WERI-Rb-1 (cell line): ENCODE measurements at regions not wholly inside any gene's neighbourhood (a gene's known extent, or its start where the extent isn't known, plus 50 kb on each side); places are given as distances from the start of the nearest gene placed in this dataset.
"Not testable (repeated sequence)": the region's sequence is repeated elsewhere in the genome, so short reads cannot be mapped to it uniquely, and the experiment has no call there.

Experiments
- DNase-seq: peaks from one replicate; pipeline ENCODE4 v3.0.0-alpha.2; 2020
- H3K27ac ChIP-seq: fragments of 250-450 bp; sonication (Bioruptor Pico); 2 replicates; pipeline ENCODE4 v1.5.1; 2020; ENCODE audit warnings: mild to moderate bottlenecking, moderate library complexity
- H3K27me3 ChIP-seq: fragments of 250-450 bp; sonication (Bioruptor Pico); 2 replicates; pipeline ENCODE4 v1.5.1; 2021; ENCODE audit warnings: mild to moderate bottlenecking, low read depth, moderate library complexity; ENCODE audit not compliant: insufficient read depth, severe bottlenecking
- H3K36me3 ChIP-seq: fragments of 250-450 bp; sonication (Bioruptor Pico); 2 replicates; pipeline ENCODE4 v1.5.1; 2020; ENCODE audit warnings: mild to moderate bottlenecking, moderate library complexity
- H3K4me3 ChIP-seq: 2 replicates; pipeline ENCODE4 v1.5.1; 2011; ENCODE audit warnings: low read depth, mild to moderate bottlenecking, control low read depth, low read length
- H3K9me3 ChIP-seq: fragments of 250-450 bp; sonication (Bioruptor Pico); 2 replicates; pipeline ENCODE4 v1.5.1; 2021; ENCODE audit warnings: mild to moderate bottlenecking, moderate library complexity; ENCODE audit not compliant: severe bottlenecking
- TF ChIP-seq, protein P1 (sequence below): IDR thresholded peaks from 2 replicates; pipeline ENCODE4 v1.5.1; 2011; ENCODE audit warnings: low read depth, mild to moderate bottlenecking, control low read depth, inconsistent platforms, low read length

DNA sequence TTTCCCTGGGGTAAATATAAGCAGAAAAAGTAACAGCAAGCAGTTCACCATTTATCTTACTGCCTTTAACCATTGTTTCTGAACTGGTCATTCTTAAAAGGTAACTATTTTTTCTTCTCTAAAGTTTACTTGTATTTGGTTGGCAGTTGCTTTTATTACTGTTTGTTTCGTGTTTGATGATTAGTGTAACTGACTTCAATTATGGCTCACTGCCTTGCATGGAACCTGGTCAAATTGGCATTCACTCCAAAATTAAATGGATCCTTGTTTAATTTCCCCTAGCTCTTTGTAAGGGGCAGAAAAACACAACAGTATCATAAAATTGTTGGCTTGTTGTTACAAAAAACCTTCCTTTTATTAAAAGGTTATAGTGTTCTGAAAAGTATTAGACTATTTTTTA, 1723.9 kb upstream of the CDH6 start:
- Histone ChIP-seq H3K4me3 (no peak overlapping the region), H3K27me3 (no peaks in the 10 kb centered on the region), H3K27ac (no peak overlapping the region), H3K36me3 (no peaks in the 10 kb centered on the region), H3K9me3 (no peaks in the 10 kb centered on the region)
- no peak for DNase-seq
- TF ChIP-seq, protein P1, sequence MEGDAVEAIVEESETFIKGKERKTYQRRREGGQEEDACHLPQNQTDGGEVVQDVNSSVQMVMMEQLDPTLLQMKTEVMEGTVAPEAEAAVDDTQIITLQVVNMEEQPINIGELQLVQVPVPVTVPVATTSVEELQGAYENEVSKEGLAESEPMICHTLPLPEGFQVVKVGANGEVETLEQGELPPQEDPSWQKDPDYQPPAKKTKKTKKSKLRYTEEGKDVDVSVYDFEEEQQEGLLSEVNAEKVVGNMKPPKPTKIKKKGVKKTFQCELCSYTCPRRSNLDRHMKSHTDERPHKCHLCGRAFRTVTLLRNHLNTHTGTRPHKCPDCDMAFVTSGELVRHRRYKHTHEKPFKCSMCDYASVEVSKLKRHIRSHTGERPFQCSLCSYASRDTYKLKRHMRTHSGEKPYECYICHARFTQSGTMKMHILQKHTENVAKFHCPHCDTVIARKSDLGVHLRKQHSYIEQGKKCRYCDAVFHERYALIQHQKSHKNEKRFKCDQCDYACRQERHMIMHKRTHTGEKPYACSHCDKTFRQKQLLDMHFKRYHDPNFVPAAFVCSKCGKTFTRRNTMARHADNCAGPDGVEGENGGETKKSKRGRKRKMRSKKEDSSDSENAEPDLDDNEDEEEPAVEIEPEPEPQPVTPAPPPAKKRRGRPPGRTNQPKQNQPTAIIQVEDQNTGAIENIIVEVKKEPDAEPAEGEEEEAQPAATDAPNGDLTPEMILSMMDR: no peak

DNA sequence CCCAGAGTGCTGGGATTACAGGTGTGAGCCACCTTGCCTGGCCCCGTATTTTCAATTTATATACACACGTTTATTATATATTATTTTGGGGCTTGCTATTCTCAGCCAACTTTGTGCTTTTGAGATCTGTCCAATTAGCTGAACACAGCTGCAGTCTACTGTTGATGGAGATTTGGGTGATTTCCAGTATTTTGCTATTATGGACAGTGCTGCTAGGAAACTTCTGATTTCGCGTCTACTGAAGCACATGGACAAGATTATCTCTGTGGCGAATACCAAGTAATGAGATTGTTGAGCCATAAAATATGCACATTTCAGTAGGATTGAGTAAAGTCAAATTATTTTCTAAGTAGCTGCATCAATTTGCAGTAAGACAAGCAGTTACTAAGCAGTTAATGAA, 1731.2 kb upstream of the CDH6 start:
- H3K36me3 ChIP-seq: no peaks in the 10 kb centered on the region
- DNase-seq: no peak
- no peak overlapping the region for H3K27ac ChIP-seq
- H3K4me3 ChIP-seq: no peak overlapping the region
- TF ChIP-seq, protein P1: no peak
- H3K9me3 ChIP-seq: no peaks in the 10 kb centered on the region
- no peaks in the 10 kb centered on the region for H3K27me3 ChIP-seq

DNA sequence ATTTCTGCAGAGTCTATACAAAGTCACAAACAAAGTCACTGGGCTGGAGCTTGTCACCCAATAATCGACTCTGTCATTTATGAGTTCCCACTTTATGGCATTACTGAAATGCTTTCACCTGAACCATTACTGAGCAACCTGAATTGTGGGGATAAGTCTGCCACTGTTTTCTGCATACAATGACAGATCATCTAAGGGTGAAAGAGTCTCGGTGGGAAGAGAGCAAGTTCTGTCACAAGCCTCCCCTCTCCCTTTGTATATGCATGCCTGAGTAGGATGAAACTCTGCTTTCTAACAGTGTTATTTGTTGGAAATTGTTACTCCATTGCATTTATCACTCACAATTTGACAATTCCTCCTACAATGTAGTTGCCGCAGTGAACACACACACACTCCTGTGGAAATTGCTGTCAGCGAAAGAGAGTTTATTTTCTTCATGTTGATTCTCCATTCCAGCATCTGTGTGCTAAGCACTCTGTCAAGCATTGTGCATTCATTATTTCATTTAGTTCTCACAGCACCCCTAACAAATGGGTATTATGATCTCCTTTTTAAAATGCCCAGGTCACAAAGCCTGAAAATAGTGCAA, 1732.4 kb upstream of the CDH6 start:
- no peaks in the 10 kb centered on the region for H3K9me3 ChIP-seq
- no peaks in the 10 kb centered on the region for H3K36me3 ChIP-seq
- DNase-seq: no peak
- TF ChIP-seq, protein P1: no peak
- H3K27me3 ChIP-seq: no peaks in the 10 kb centered on the region
- H3K27ac ChIP-seq: no peak overlapping the region
- H3K4me3 ChIP-seq: no peak overlapping the region

DNA sequence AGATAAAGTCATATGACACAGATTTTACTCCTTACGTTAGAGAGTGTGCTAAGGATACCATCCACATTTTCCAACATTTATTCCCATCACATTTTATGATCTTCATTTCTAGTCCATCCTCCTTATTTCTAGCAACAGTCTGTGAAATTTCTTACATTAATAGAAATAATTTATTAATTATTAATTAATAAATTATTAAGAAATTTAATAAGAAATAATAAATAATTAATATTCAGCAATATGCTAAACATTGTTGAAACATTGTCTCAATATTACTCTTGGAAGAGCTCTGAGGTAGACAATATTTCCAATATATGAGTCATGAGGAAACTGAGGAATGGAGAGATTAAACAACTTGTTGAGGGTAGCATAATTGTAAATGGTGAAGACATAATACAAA, 1742.5 kb upstream of the CDH6 start:
- H3K27me3 ChIP-seq, H3K27ac ChIP-seq, DNase-seq, H3K4me3 ChIP-seq, H3K36me3 ChIP-seq, H3K9me3 ChIP-seq: not testable (repeated sequence)

DNA sequence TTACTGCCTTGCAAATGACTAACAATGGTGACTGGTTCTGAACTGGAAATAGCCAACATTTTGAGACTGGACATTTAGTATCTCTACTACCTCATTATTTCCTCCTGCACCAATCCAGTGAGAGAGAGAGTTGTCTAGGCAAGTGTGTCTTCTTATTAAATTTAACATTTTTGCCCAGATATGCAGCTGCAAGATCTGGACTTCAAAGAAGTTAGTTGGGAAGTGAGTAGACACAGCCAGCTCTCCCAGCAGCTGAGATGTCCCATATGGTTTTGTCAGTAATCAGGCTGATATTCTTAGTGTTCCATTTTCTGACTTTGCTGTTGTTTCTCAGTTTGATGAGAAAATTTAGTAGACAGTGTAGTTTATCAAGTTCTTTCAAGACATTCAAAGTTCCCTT, 1778.8 kb upstream of the CDH6 start:
- Histone ChIP-seq H3K27me3 (no peaks in the 10 kb centered on the region), H3K9me3 (no peaks in the 10 kb centered on the region), H3K27ac (no peak overlapping the region), H3K36me3 (no peaks in the 10 kb centered on the region), H3K4me3 (no peak overlapping the region)
- TF ChIP-seq, protein P1: no peak
- no peak for DNase-seq

DNA sequence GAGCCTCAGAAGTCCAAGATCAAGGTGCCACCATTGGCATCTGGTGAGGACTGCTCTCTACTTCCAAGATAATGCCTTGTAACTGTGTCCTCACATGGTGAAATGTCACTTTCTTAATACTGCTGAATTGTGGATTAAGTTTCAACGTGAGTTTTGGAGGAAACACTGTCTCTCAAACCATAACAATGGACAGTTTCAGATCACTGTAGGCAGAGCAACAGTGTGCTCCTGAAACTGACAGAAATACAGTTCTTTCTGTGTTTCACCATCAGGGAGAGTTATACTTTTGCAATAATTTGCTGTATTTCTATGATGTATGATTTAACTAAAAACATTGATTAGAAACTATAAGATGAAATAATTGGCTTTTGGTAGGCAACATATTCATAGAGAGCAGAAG, 1780.5 kb upstream of the CDH6 start:
- Histone ChIP-seq H3K36me3 (no peaks in the 10 kb centered on the region), H3K27ac (no peak overlapping the region), H3K27me3 (no peaks in the 10 kb centered on the region), H3K4me3 (no peak overlapping the region), H3K9me3 (no peaks in the 10 kb centered on the region)
- DNase-seq: no peak
- TF ChIP-seq, protein P1: no peak
